GM12864 (cell line): ENCODE measurements at regions not wholly inside any gene's neighbourhood (a gene's known extent, or its start where the extent isn't known, plus 50 kb on each side); places are given as distances from the start of the nearest gene placed in this dataset.
A peak's percentile ranks its signal among the peaks of the same experiment; 100 is the strongest.
"Not testable (repeated sequence)": the region's sequence is repeated elsewhere in the genome, so short reads cannot be mapped to it uniquely, and the experiment has no call there.

Experiments used
- DNase-seq: peaks from one replicate; pipeline ENCODE4 v3.0.0-alpha.2; 2011; ENCODE audit warnings: low read depth
- H3K4me3 ChIP-seq: 2 replicates; pipeline ENCODE4 v1.5.1; 2011; ENCODE audit warnings: mild to moderate bottlenecking, low read depth, low read length, control low read depth

- not testable (repeated sequence) for DNase-seq
- H3K4me3 ChIP-seq = peak overlapping the region; percentile 48
Observed at GRCh38 chr3:195635898-195636685, 52.4 kb upstream of the APOD start.

GRCh38 chr3:195635262-195635873 lies 51.6 kb upstream of the APOD start:
- H3K4me3 ChIP-seq, DNase-seq: not testable (repeated sequence)

GRCh38 chr3:195634426-195635261 lies 50.9 kb upstream of the APOD start:
- DNase-seq = not testable (repeated sequence)
- H3K4me3 ChIP-seq = peak overlapping the region; percentile 60
